ENCODE measurements at regions not wholly inside any gene's neighbourhood (a gene's known extent, or its start where the extent isn't known, plus 50 kb on each side); places are given as distances from the start of the nearest gene placed in this dataset.

- H3K9me2 ChIP-seq (ENCODE audit: insufficient read depth), result no peaks in the 10 kb centered on the region
- intact Hi-C loops (cut with micrococcal nuclease; ENCODE audit: unreplicated experiment), result no loop called here
- no peak overlapping the region for H3K27ac ChIP-seq
- DNase-seq, result peak; percentile 12 to 40
- H3K9me3 ChIP-seq (ENCODE audit: insufficient read depth, low read depth), result no peaks in the 10 kb centered on the region
- no peaks in the 10 kb centered on the region for H3K27me3 ChIP-seq (ENCODE audit: insufficient read depth, low read depth)
- no peak overlapping the region for H3K4me3 ChIP-seq
- H3F3A ChIP-seq (ENCODE audit: insufficient read depth, low read depth), result no peaks in the 10 kb centered on the region
- 0 out of 2 replicates have a peak, but pooled peaks cover 5% of the 10 kb centered on the region for H3K4me1 ChIP-seq (replicated peaks; ENCODE audit: insufficient read depth)
- ChIA-PET POLR2A (ENCODE audit: unreplicated experiment) (interaction anchor here (0.7 kb wide), 1 partner anchor 91 kb away, joined by 3 read pairs; no protein-coding TSS in a partner anchor), CTCF (no interaction called here)
- no peak overlapping the region for H3K4me2 ChIP-seq
- BruUV-seq (replicated peaks), result no TSS peak
- H3K36me3 ChIP-seq (ENCODE audit: low read depth), result no peaks in the 10 kb centered on the region
- H3K79me2 ChIP-seq (ENCODE audit: low read depth), result no peaks in the 10 kb centered on the region
- H4K20me1 ChIP-seq (ENCODE audit: insufficient read depth), result no peaks in the 10 kb centered on the region
- TF ChIP-seq EZH2 (IDR thresholded peaks at IDR 0.05; ENCODE audit: low read depth) (no peak), CTCF (conservative IDR thresholded peaks at IDR 0.05) (no peak)
- no peak overlapping the region for H2AFZ ChIP-seq
These were observed 406.3 kb downstream of the SOX2 start for GRCh38 chr3:182118066-182118465.

- no TSS peak for BruUV-seq (replicated peaks)
- Histone ChIP-seq H4K20me1 (ENCODE audit: insufficient read depth) (no peaks in the 10 kb centered on the region), H3K4me3 (no peak overlapping the region), H3K9me2 (ENCODE audit: insufficient read depth) (peaks cover 3% of the 10 kb centered on the region; the same call in 1 of the 2 replicates), H2AFZ (no peak overlapping the region), H3K27me3 (ENCODE audit: insufficient read depth, low read depth) (no peaks in the 10 kb centered on the region), H3K4me2 (no peak overlapping the region), H3K36me3 (ENCODE audit: low read depth) (no peaks in the 10 kb centered on the region), H3K79me2 (ENCODE audit: low read depth) (no peaks in the 10 kb centered on the region), H3K9me3 (ENCODE audit: insufficient read depth, low read depth) (no peaks in the 10 kb centered on the region), H3K4me1 (replicated peaks; ENCODE audit: insufficient read depth) (0 out of 2 replicates have a peak, but pooled peaks cover 5% of the 10 kb centered on the region), H3F3A (ENCODE audit: insufficient read depth, low read depth) (no peaks in the 10 kb centered on the region), H3K27ac (no peak overlapping the region)
- intact Hi-C loops (cut with micrococcal nuclease; ENCODE audit: unreplicated experiment), result no loop called here
- TF ChIP-seq EZH2 (IDR thresholded peaks at IDR 0.05; ENCODE audit: low read depth) (no peak), CTCF (conservative IDR thresholded peaks at IDR 0.05) (no peak)
- POLR2A ChIA-PET (ENCODE audit: unreplicated experiment), result no interaction called here
- no peak for DNase-seq
- CTCF ChIA-PET, result interaction anchor here (1.0 kb wide), 1 partner anchor 555 kb away, joined by 4 read pairs; no protein-coding TSS in a partner anchor
These were observed 409.7 kb downstream of the SOX2 start for GRCh38 chr3:182121401-182121800.

GRCh38 chr3:182122779-182123178, 411.1 kb downstream of the SOX2 start:
- DNase-seq, result no peak
- no peaks in the 10 kb centered on the region for H3K9me3 ChIP-seq (ENCODE audit: insufficient read depth, low read depth)
- no TSS peak for BruUV-seq (replicated peaks)
- H3K4me2 ChIP-seq, result no peak overlapping the region
- H2AFZ ChIP-seq, result no peak overlapping the region
- H3F3A ChIP-seq (ENCODE audit: insufficient read depth, low read depth), result no peaks in the 10 kb centered on the region
- H3K4me1 ChIP-seq (replicated peaks; ENCODE audit: insufficient read depth), result 0 out of 2 replicates have a peak, but pooled peaks cover 4% of the 10 kb centered on the region
- H3K27me3 ChIP-seq (ENCODE audit: insufficient read depth, low read depth), result no peaks in the 10 kb centered on the region
- intact Hi-C loops (cut with micrococcal nuclease; ENCODE audit: unreplicated experiment), result no loop called here
- H3K27ac ChIP-seq, result no peak overlapping the region
- ChIA-PET POLR2A (ENCODE audit: unreplicated experiment) (no interaction called here), CTCF (no interaction called here)
- H3K9me2 ChIP-seq (ENCODE audit: insufficient read depth), result peaks cover 3% of the 10 kb centered on the region; the same call in 1 of the 2 replicates
- TF ChIP-seq EZH2 (IDR thresholded peaks at IDR 0.05; ENCODE audit: low read depth) (no peak), CTCF (conservative IDR thresholded peaks at IDR 0.05) (no peak)
- H4K20me1 ChIP-seq (ENCODE audit: insufficient read depth), result no peaks in the 10 kb centered on the region
- no peaks in the 10 kb centered on the region for H3K79me2 ChIP-seq (ENCODE audit: low read depth)
- H3K4me3 ChIP-seq, result no peak overlapping the region
- no peaks in the 10 kb centered on the region for H3K36me3 ChIP-seq (ENCODE audit: low read depth)

Measured in PC-9 (cell line).